ENCODE measurements at regions not wholly inside any gene's neighbourhood (a gene's known extent, or its start where the extent isn't known, plus 50 kb on each side); places are given as distances from the start of the nearest gene placed in this dataset.
"Not testable (repeated sequence)": the region's sequence is repeated elsewhere in the genome, so short reads cannot be mapped to it uniquely, and the experiment has no call there.

GRCh38 chr6:10196090-10196489 is 218.8 kb downstream of the TFAP2A start:
- no peak for DNase-seq
- TF ChIP-seq POLR2A (IDR thresholded peaks at IDR 0.05; ENCODE audit: low read length) (no peak), GATA1 (IDR thresholded peaks at IDR 0.05; ENCODE audit: low read depth, low read length) (no peak)

- no peak for DNase-seq
These were observed 219.8 kb downstream of the TFAP2A start for GRCh38 chr6:10194816-10195672.

GRCh38 chr6:10193321-10193720 is 221.6 kb downstream of the TFAP2A start:
- TF ChIP-seq GATA1 (IDR thresholded peaks at IDR 0.05; ENCODE audit: low read depth, low read length) (no peak), POLR2A (IDR thresholded peaks at IDR 0.05; ENCODE audit: low read length) (no peak)
- no peak for DNase-seq

More at GRCh38 chr6:10194816-10195672, 219.8 kb downstream of the TFAP2A start:
- TF ChIP-seq GATA1 (IDR thresholded peaks at IDR 0.05; ENCODE audit: low read depth, low read length) = no peak
- TF ChIP-seq POLR2A (IDR thresholded peaks at IDR 0.05; ENCODE audit: low read length) = no peak

- no peak for DNase-seq
- TF ChIP-seq POLR2A (IDR thresholded peaks at IDR 0.05; ENCODE audit: low read length) (no peak), GATA1 (IDR thresholded peaks at IDR 0.05; ENCODE audit: low read depth, low read length) (no peak)
These were observed 224.8 kb downstream of the TFAP2A start for GRCh38 chr6:10190042-10190441.

GRCh38 chr6:10184371-10185227 is 230.3 kb downstream of the TFAP2A start:
- no peak for TF ChIP-seq GATA1 (IDR thresholded peaks at IDR 0.05; ENCODE audit: low read depth, low read length)
- TF ChIP-seq POLR2A (IDR thresholded peaks at IDR 0.05; ENCODE audit: low read length) = no peak
- no peak for DNase-seq

GRCh38 chr6:10180138-10181074 is 234.5 kb downstream of the TFAP2A start:
- no peak for DNase-seq
- TF ChIP-seq GATA1 (IDR thresholded peaks at IDR 0.05; ENCODE audit: low read depth, low read length) = no peak
- no peak for TF ChIP-seq POLR2A (IDR thresholded peaks at IDR 0.05; ENCODE audit: low read length)

- DNase-seq = no peak
- no peak for TF ChIP-seq GATA1 (IDR thresholded peaks at IDR 0.05; ENCODE audit: low read depth, low read length)
- TF ChIP-seq POLR2A (IDR thresholded peaks at IDR 0.05; ENCODE audit: low read length) = no peak
These were observed 237.2 kb downstream of the TFAP2A start for GRCh38 chr6:10177704-10178103.

- no peak for DNase-seq
- TF ChIP-seq POLR2A (IDR thresholded peaks at IDR 0.05; ENCODE audit: low read length) = no peak
- TF ChIP-seq GATA1 (IDR thresholded peaks at IDR 0.05; ENCODE audit: low read depth, low read length) = no peak
These were observed 239.5 kb downstream of the TFAP2A start for GRCh38 chr6:10175362-10175761.

GRCh38 chr6:10174761-10175160 is 240.1 kb downstream of the TFAP2A start:
- no peak for DNase-seq
- TF ChIP-seq GATA1 (IDR thresholded peaks at IDR 0.05; ENCODE audit: low read depth, low read length) (no peak), POLR2A (IDR thresholded peaks at IDR 0.05; ENCODE audit: low read length) (no peak)

- no peak for DNase-seq
- TF ChIP-seq POLR2A (IDR thresholded peaks at IDR 0.05; ENCODE audit: low read length) = no peak
- no peak for TF ChIP-seq GATA1 (IDR thresholded peaks at IDR 0.05; ENCODE audit: low read depth, low read length)
These were observed 240.8 kb downstream of the TFAP2A start for GRCh38 chr6:10174056-10174455.

- not testable (repeated sequence) for DNase-seq
These were observed 243.2 kb downstream of the TFAP2A start for GRCh38 chr6:10171706-10172105.

- DNase-seq = no peak
- TF ChIP-seq POLR2A (IDR thresholded peaks at IDR 0.05; ENCODE audit: low read length) (no peak), GATA1 (IDR thresholded peaks at IDR 0.05; ENCODE audit: low read depth, low read length) (no peak)
These were observed 244.1 kb downstream of the TFAP2A start for GRCh38 chr6:10170816-10171215.

- TF ChIP-seq GATA1 (IDR thresholded peaks at IDR 0.05; ENCODE audit: low read depth, low read length) = no peak
- no peak for TF ChIP-seq POLR2A (IDR thresholded peaks at IDR 0.05; ENCODE audit: low read length)
- DNase-seq = no peak
These were observed 248.8 kb downstream of the TFAP2A start for GRCh38 chr6:10166031-10166430.
